GM19238 (cell line): ENCODE measurements at regions not wholly inside any gene's neighbourhood (a gene's known extent, or its start where the extent isn't known, plus 50 kb on each side); places are given as distances from the start of the nearest gene placed in this dataset.

Experiments used
- DNase-seq: peaks from one replicate; pipeline ENCODE4 v3.0.0; 2011; ENCODE audit warnings: low spot score; ENCODE audit not compliant: insufficient read length

DNA sequence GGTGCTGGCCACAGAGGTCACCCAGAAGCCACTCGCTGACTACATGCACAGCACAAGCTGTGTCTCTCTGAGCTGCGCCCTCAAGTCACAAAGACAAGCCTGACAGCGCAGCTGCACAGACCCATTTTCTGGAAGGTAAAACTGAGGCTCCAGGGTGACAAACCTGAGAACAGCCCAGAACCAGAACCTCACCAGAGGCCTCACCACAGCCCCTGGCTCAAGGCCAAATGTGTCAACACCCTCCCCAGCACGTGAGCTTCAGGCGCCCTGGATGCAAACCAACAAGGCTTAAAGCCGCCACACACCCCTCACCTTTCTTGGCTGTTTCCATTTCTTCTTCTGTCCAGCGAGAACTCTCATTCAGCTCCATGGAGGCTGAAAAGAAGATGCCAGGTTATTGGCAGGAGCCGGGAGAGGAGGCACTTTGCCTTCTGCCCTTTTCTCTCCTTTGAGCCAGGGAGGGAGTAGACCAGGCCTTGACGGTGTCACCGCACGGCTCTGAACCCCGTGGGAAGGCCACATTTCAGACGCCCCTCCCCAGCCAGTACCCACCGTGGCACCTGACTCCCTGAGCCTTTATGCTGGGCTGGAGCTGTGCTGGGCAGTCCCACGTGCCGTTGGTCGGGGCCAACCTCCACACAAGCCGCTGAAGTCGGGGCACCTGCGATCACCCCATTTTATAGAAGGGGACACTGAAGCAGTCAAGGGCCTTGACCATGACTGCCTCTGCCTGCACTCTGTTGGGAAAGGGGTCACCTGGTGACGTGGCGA is 103.1 kb downstream of the RFLNA start:
- no peak for DNase-seq

DNA sequence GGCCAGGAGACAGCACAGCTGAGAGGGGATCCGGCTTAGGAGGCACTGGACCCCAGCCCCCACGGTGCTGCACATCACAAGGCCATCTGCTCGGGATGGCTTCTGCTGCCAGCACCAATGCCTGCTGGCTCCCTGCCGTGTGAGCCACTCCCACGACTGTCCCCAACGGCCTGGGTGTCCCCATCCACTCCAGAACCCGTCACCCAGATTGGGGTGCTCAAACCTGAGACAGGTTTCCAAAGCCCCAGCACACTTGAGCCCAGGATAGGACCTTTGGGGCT is 102.4 kb downstream of the RFLNA start:
- DNase-seq: no peak

DNA sequence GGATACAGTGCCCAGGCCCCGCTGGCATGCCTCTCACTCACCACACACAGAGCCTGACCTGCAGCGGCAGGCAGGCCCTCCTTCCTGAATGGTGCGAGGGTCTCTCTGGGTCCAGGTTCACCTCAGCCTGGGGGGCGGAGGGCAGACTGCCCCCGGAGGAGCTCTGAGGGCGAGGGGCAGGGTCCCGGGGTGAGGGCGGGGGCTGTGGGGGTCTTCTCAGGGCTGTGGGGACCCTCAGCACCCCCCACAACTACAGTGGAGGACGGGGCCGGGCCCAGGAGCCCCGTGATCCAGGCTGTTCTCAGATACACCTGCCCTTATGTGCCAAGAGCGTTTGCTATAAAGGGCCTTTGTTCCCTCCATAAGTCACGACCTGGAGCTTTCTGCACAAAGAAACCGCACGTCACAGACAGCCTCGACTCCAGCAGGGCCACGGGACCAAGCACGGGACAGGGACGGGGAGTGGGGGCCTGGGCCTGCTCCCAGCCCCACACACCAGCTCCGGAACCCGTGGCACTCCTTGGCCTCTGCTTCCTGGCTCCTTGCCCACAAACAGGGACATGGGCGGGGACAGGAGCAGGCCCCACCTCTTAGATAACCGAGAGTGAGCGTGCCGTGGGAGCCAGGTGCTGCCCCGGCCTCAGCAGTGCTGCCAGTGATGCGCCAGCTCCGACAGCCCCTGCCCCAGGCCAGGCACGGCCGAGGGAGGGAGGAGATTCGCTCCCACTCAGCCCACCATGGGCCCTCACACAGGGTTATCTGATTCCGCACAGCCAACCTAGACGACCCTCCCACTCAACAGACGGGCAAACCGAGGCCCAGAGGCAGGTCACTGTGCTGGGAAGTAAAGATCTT is 101.9 kb downstream of the RFLNA start:
- no peak for DNase-seq

GRCh38 chr12:124395986-124396385 is 101.1 kb downstream of the RFLNA start:
- no peak for DNase-seq

DNA sequence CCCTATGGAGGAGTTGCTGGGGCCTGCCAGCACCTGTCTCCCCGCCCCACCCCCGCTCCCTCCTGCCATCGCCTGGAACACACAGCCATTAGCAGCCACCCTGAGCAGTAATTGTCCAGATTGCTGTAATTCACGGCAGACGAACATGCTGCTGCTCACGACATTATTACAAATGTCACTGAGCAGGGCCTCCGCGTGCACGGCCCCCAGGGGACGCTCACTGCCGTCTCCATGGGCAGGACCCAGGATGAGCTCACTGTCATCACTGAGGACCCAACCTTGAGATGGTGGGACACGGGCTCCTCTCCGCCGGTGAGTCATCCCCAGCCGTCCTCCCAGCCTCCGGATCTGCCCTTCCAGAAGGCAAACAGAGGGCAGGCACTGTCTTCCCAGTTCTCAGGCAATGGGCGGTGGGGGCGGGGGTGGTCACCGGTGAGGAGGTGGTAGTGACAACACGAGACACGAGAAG is 100.4 kb downstream of the RFLNA start:
- DNase-seq: no peak

- DNase-seq: no peak
Measured at GRCh38 chr12:124394462-124395128, 99.7 kb downstream of the RFLNA start.

DNA sequence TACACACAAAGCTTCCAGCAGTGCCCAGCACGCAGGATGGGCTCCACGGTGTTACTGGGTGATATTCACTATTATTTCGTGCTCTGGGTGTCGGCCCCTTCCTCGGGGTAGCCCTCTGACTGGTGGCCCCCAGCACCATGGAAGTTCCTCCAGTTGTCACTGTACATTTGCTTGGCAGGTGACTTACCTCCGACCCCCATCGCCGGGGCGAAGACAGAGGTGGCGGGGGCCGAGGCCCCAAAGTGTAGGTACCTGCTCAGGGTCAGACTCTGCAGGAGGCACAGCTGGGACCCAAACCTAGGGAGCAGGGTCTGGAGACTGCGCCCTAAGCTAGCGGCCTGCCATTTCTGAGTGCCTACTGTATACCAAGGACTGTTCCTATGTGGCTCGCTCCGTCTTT is 98.9 kb downstream of the RFLNA start:
- DNase-seq: no peak

DNA sequence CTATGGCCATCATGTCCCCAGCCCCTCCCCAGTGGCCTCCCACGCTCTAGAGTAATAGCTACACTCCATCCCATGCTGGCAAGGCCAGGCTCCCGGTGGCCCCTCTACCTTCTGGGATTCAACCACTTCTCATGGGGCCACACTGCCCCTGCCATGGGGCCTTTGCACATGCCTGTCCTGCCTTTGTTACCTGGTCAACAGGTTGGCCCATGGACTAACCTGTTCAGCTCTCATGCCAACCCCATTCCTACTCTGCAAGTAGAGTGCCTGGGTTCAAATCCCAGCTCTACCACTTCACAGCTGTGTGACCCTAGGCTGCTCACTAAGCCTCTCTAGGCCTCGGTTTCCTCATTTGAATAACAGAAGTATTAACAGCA is 98.5 kb downstream of the RFLNA start:
- no peak for DNase-seq

GRCh38 chr12:124392667-124393413 is 97.9 kb downstream of the RFLNA start:
- DNase-seq: no peak

DNA sequence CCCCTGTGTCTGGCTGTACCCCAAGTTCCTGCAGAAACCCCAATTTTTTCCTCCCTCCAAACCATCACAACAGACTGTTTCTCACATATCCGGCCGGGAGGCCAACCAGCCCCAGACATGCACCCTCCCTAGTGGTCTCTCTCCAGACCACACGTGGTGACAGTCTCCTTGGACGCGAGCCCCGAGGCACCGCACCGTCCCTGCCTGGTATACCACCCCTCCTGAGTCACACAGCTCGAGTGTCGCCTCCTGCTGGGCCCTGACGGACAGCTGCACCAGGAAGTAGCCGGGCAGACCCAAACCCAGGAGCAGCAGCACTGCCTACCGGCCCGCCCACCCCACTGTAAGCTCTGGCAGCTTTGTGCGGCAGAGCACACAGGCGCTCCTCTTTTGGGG is 97.4 kb downstream of the RFLNA start:
- DNase-seq: peak; percentile 63

DNA sequence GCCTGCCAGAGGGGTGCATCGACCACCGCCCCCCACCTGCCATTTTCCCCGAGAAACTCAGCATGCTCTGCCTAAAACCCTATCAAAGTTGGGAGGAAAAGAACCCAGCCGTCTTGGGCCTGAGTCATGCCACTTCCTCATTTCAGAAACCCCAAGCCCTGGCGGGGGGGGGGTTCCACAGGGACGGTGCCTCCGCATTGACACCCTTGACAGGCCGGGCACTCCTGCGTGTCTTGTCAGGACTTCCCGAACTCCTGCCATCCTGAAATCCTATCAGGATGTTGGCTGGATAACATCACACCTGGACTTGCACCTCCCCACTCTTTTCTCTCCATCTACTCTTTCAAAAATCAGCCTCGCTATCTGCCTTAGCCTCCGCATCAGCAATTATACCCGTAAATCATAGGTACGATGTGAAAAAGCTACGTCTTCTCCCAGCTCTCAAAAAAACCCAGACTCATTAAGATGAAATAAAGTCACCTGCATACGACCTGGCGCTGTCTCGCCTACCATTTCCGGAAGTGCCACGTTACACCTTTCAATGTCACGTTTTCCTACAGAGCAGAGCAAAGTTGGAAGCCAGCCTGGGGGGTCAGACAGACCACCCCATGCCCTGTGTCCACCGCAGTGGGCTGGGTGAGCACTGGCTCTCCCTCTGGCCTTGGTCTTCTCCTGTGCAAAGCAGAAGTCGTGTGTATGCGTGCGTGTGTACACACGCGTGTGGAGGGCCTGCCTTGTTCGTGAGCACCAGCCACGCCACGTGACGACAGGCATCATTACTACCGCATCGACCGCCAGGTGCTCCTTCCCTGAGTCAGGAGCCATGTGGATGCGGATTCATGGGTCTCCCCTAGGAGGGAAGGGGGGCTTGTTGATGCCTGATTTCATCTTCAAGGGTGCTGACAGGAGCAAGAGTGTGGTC is 96.7 kb downstream of the RFLNA start:
- peak; percentile 84 for DNase-seq

GRCh38 chr12:124390442-124391097 is 95.7 kb downstream of the RFLNA start:
- peak; percentile 54 for DNase-seq

- DNase-seq: no peak
Measured at GRCh38 chr12:124389725-124390441, 95.0 kb downstream of the RFLNA start.

- peak; percentile 55 for DNase-seq
Measured at GRCh38 chr12:124389138-124389724, 94.3 kb downstream of the RFLNA start.

GRCh38 chr12:124388679-124389137 is 93.8 kb downstream of the RFLNA start:
- DNase-seq: peak; percentile 55

DNA sequence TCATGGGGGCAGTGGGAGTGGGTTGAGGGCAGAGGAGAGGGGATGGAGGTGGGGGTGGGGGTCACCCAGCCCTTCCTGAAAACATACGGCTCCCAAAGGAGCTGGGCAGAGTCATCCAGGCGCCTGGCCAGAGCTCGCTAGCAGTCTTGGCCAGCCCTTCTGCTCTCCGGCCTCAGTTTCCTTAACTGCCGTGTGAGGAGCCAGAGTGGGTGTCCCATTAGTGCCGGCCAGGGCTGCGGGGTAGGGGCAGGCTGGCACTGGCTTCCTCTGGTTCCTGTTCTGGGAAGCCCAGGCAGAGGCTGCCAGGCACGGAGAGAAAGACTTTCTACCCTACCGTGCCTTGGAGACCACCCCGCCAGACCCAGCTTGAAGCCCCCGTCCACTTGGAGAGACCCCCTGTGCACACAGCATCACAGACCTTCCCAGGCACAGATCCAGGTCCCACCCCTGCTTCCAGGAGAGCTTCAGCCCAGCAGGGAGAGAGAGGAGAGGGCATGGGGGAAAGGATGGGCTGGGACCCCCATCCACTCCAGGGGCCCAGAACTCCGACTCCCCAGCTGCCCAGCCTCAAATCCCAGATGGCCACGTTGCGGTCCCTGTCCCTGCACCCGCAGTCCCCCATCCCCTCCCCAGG is 93.3 kb downstream of the RFLNA start:
- no peak for DNase-seq

- no peak for DNase-seq
Measured at GRCh38 chr12:124387528-124387911, 92.6 kb downstream of the RFLNA start.
